ENCODE measurements at regions not wholly inside any gene's neighbourhood (a gene's known extent, or its start where the extent isn't known, plus 50 kb on each side); places are given as distances from the start of the nearest gene placed in this dataset.

DNA sequence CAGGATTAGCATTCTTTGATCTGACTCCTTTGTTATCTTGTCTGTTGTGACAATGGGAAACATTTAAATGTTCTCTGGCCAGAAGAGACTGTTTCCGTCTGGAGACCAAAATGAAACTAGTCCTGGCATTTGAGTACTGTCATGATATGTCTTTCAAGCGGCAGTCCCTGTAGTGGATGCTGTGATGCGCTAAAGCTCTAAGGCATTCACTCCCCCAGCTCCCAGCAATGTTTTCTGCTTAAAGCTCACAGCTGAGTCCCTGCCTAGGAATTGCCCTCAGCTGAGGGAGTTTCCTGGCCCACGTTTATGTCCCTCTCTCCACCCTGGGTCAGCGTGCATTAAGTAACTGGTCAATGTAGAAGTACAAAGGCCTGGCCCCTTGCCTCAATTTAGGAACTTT, 109.4 kb downstream of the UCHL5 start:
- DNase-seq (ENCODE audit: low spot score) = no peak

DNA sequence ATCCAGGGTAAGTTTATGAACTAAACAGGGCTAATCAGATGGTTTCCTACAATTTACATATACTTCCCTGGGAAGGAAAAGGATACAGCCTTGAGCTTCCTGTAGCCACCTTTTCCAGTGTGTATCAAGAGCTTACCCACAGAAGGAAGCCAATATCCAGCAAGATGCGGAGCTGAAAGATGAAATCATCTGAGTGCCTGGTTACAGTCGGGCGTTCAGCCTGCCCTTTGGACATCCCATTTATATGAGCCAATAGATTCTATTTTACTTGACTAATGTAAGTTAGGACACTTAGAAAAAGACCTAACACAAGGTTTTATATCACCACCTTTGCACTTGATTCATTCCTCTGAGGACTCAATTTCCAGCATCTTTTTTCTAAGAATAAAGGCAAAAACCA, 108.2 kb downstream of the UCHL5 start:
- no peak for DNase-seq (ENCODE audit: low spot score)

DNA sequence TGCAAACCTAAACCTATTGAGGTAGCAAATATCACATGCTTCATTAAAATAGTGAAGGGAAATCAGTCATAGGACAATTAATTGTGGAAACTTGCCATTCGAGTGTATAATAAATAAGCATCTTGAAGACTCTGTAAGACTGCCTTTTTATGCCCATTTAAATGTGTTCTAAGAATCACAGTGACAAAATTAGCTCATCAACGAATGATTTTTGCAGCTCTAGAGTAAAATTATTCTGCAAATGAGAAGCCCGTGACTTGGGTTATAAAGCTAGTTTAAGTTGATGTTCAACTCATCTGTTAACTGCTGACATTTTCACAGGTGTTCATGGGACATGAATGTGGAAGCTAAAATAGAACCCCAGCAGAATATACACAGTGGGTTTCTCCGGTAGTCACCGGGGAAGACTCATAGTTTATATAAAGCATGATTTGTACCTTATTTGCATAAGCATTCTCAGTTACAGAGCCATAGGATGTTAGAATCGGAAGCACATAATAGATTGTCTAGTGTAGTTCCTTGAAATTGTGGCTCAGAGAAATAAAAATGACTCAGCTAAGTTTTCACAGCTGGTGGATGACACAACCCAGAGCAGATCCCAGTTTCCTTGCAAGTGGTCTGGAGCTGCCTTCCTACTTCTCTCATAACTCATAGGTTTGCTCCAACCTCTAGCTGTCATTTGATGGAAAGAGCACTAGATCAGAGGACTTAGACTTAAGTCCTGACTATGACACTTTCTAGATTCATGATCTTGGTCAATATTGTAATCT, 107.3 kb downstream of the UCHL5 start:
- peak; percentile 18 for DNase-seq (ENCODE audit: low spot score)

DNA sequence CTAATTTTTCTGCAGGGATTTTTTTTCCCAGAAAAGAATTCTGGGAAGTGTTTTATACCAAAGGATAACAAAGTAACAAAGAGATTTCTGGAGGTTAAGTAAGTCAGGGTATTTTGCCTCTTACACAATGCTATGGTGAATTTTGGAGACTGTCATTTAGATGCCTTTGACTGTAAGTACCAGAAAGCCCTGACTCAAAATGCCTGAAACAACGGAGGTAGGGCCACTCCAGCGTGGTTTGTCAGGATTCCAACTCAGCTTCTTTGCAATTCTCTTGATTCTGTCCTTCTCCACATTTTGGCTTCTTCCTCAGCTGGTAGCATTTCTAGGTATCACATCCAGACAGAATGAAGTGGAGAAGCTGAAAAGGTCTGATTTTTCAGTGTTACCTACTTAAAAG, 106.5 kb downstream of the UCHL5 start:
- no peak for DNase-seq (ENCODE audit: low spot score)

DNA sequence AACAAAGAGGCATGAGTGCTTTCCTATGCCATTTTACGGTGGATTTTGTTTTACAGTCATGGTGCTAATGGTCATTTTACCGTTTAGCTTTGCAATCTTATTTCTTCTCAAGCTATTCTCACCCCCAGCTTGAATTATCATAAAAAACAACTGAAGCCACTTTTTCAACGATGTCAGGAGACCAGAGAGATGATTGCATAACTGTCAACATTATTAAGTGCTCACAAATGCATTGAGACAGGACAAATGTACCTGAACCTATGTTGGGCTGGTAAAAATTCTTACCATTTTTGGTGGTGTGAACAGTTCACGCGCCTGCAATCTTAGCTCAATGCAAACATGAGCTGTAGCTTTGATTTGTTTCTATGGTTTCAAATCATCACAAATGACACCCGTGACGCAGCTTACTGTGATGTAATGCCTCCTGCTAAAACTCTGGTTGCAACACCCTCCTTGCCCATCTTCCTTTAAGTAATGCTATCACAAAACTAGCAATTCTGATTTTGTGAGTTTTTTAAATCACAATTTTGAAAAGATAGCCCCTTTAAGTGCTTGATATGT, 104.4 kb downstream of the UCHL5 start:
- DNase-seq (ENCODE audit: low spot score) = no peak

DNA sequence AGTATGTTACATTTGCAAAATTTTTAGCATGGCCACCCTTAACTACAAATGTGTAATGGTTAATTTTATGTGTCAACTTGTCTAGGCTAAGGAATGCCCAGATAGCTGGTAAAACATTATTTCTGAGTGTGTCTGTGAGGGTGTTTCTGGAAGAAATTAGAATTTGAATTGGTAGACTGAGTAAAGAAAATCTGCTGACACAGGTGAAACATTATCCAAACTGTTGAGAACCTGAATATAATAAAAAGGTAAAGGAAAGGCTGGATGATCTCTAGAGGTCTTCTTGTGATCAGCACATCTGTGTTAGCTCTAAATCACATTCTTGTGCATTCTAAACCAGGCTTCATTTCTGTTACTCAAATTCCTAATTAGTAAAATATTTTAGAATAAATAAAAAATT, 100.8 kb downstream of the UCHL5 start:
- no peak for DNase-seq (ENCODE audit: low spot score)

DNA sequence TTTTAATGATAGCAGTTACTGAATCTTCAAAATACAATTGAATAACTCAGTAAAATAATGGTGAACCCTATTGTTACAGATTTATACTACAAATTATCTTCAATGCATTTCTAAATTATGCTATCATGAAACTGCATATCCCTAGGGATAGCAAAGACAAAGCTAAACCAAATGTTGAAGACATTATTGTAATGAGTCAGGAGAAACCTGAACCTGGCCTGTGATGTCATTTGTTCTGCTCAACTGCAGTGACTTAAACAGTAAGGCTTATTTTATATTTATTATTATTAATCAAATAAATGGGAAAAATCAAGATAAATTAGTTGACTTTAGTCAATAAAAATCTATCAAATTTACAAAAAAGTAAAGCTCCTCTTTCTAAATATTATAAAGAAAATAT, 100.3 kb downstream of the UCHL5 start:
- no peak for DNase-seq (ENCODE audit: low spot score)

DNA sequence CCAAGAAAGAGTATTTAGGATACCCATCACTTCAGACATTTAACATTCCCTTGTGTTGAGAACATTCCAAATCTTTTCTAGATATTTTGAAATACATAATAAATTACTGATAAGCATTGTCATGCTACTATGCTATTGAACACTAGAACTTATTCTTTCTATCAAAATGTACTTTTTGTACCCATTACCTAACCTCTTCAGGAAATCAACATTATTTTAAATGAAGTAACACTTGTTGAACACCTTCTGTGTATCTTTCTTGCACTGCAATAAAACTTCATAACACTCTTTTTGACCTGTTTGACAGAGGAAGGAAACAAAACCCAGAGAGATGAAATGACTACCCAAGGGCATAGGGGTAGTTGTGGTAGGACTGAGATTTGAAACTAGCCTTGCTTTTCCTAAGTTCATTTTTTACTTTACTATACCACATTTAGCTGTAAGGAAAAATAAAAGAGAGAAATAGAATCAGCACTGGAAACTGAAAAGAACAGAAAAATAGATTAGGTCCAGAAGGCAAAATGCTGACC, 99.4 kb downstream of the UCHL5 start:
- no peak for DNase-seq (ENCODE audit: low spot score)
